Erythroblast (primary cell): ENCODE measurements at regions not wholly inside any gene's neighbourhood (a gene's known extent, or its start where the extent isn't known, plus 50 kb on each side); places are given as distances from the start of the nearest gene placed in this dataset.

Experiments used
- GATA1 ChIP-seq: IDR thresholded peaks from 2 replicates; pipeline ENCODE4 v1.6.1; 2011; ENCODE audit warnings: low read depth, mild to moderate bottlenecking, control low read depth, low read length, moderate library complexity
- POLR2A ChIP-seq: IDR thresholded peaks from 2 replicates; pipeline ENCODE4 v1.6.1; 2011; ENCODE audit warnings: mild to moderate bottlenecking, low read length

- no peak for TF ChIP-seq POLR2A
- no peak for TF ChIP-seq GATA1
Measured at GRCh38 chr5:39906146-39906545, 481.4 kb upstream of the DAB2 start.
